Endodermal cell (in vitro differentiated cells): ENCODE measurements at regions not wholly inside any gene's neighbourhood (a gene's known extent, or its start where the extent isn't known, plus 50 kb on each side); places are given as distances from the start of the nearest gene placed in this dataset.
"Not testable (repeated sequence)": the region's sequence is repeated elsewhere in the genome, so short reads cannot be mapped to it uniquely, and the experiment has no call there.

Experiments
- DNase-seq: peaks from one replicate; pipeline ENCODE4 v3.0.0-alpha.2; 2017
- H3K27ac ChIP-seq: 2 replicates; pipeline ENCODE4 v1.5.1; 2013; ENCODE audit warnings: mild to moderate bottlenecking, low read depth, low read length, moderate library complexity
- H3K27me3 ChIP-seq: 2 replicates; pipeline ENCODE4 v1.6.1; 2013; ENCODE audit warnings: mild to moderate bottlenecking, low read length, moderate library complexity; ENCODE audit not compliant: insufficient read depth, control insufficient read depth, poor library complexity, severe bottlenecking
- H3K36me3 ChIP-seq: 2 replicates; pipeline ENCODE4 v1.7.0; 2013; ENCODE audit warnings: mild to moderate bottlenecking, low read length, moderate library complexity; ENCODE audit not compliant: control insufficient read depth, insufficient read depth
- H3K4me1 ChIP-seq: one replicate; pipeline ENCODE4 v1.7.0; 2013; ENCODE audit warnings: low read length; ENCODE audit not compliant: control insufficient read depth, insufficient read depth
- H3K4me3 ChIP-seq: 2 replicates; pipeline ENCODE4 v1.5.1; 2013; ENCODE audit warnings: mild to moderate bottlenecking, low read length, moderate library complexity
- H3K9ac ChIP-seq: 2 replicates; pipeline ENCODE4 v1.6.1; 2013; ENCODE audit warnings: mild to moderate bottlenecking, low read length, moderate library complexity; ENCODE audit not compliant: poor library complexity, severe bottlenecking; ENCODE audit errors: extremely low read depth
- H3K9me3 ChIP-seq: 2 replicates; pipeline ENCODE4 v1.6.1; 2013; ENCODE audit warnings: mild to moderate bottlenecking, low read length, moderate library complexity; ENCODE audit not compliant: control insufficient read depth
- H3K27ac Mint-ChIP-seq: 2 replicates; pipeline ENCODE4 v1.8.0; 2020; ENCODE audit warnings: mixed read lengths
- H3K27me3 Mint-ChIP-seq: 2 replicates; pipeline ENCODE4 v1.8.0; 2021; ENCODE audit warnings: mild to moderate bottlenecking, mixed read lengths; ENCODE audit not compliant: insufficient read depth
- H3K36me3 Mint-ChIP-seq: 2 replicates; pipeline ENCODE4 v1.8.0; 2020; ENCODE audit warnings: low read depth, mixed read lengths
- H3K4me1 Mint-ChIP-seq: 2 replicates; pipeline ENCODE4 v1.8.0; 2020; ENCODE audit warnings: mixed read lengths
- H3K4me3 Mint-ChIP-seq: 2 replicates; pipeline ENCODE4 v1.8.0; 2020; ENCODE audit warnings: mild to moderate bottlenecking, moderate library complexity, mixed read lengths
- H3K9me3 Mint-ChIP-seq: 2 replicates; pipeline ENCODE4 v1.8.0; 2020; ENCODE audit warnings: mild to moderate bottlenecking, mixed read lengths
- WGBS, 2 experiments: methylation state at CpG; one replicate each; pipeline versions ENCODE4 v1.1.5 to v1.1.7; 2013; ENCODE audit warnings: missing lambda C conversion rate in 2 of 2, mixed read lengths in 1 of 2; ENCODE audit not compliant: insufficient coverage in 1 of 2, insufficient read length in 1 of 2; 5-methylcytosine and 5-hydroxymethylcytosine counted together
- TF ChIP-seq, protein P1 (sequence below): fragments of 200-600 bp; sonication (generic); conservative IDR thresholded peaks from 2 replicates; pipeline ENCODE4 v1.5.0; 2021; ENCODE audit warnings: antibody characterized with exemption, mild to moderate bottlenecking

DNA sequence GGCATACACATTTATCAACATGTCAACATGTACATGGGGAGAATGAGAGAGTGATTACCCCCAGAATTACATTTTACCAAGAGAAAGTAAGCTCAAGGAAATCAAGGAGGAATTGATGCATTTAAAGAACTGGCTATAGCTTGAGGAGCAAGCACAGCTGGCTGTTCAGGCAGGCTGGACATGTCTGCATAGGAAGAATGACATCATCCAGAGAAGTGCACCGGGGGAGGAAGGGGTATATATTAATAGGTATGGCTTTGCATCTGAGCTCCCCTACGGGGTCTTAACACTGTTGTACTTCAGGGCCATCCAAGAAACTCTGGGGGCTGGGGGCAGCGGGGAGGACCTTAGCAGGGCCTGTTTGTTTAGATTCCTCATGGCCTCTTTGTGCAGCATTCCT is 222.4 kb upstream of the VCX start:
- Histone ChIP-seq H3K27me3 (no peaks in the 10 kb centered on the region), H3K4me3 (no peak overlapping the region), H3K9ac (no peak overlapping the region), H3K36me3 (no peaks in the 10 kb centered on the region), H3K27ac (no peak overlapping the region), H3K4me1 (no peaks in the 10 kb centered on the region), H3K9me3 (no peaks in the 10 kb centered on the region)
- 84% methylated on average over 3 of the region's 3 CpGs; no CpG with 5 or more reads in 1 of the 2 experiments for WGBS, 2 experiments
- Mint-ChIP-seq H3K9me3 (no peaks in the 10 kb centered on the region), H3K4me3 (no peak overlapping the region), H3K27me3 (no peaks in the 10 kb centered on the region), H3K36me3 (no peaks in the 10 kb centered on the region), H3K27ac (no peak overlapping the region), H3K4me1 (peaks cover 3% of the 10 kb centered on the region)
- TF ChIP-seq, protein P1, sequence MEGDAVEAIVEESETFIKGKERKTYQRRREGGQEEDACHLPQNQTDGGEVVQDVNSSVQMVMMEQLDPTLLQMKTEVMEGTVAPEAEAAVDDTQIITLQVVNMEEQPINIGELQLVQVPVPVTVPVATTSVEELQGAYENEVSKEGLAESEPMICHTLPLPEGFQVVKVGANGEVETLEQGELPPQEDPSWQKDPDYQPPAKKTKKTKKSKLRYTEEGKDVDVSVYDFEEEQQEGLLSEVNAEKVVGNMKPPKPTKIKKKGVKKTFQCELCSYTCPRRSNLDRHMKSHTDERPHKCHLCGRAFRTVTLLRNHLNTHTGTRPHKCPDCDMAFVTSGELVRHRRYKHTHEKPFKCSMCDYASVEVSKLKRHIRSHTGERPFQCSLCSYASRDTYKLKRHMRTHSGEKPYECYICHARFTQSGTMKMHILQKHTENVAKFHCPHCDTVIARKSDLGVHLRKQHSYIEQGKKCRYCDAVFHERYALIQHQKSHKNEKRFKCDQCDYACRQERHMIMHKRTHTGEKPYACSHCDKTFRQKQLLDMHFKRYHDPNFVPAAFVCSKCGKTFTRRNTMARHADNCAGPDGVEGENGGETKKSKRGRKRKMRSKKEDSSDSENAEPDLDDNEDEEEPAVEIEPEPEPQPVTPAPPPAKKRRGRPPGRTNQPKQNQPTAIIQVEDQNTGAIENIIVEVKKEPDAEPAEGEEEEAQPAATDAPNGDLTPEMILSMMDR, result no peak
- no peak for DNase-seq

GRCh38 chrX:7617994-7618393 is 225.0 kb upstream of the VCX start:
- no peaks in the 10 kb centered on the region for H3K4me1 ChIP-seq
- no peaks in the 10 kb centered on the region for H3K9me3 Mint-ChIP-seq
- H3K9me3 ChIP-seq, result no peaks in the 10 kb centered on the region
- H3K27me3 ChIP-seq, result no peaks in the 10 kb centered on the region
- no peak for DNase-seq
- H3K4me1 Mint-ChIP-seq, result peaks cover 5% of the 10 kb centered on the region
- no peak overlapping the region for H3K27ac Mint-ChIP-seq
- 96% methylated on average over 2 of the region's 3 CpGs; no CpG with 5 or more reads in 1 of the 2 experiments for WGBS, 2 experiments
- H3K27ac ChIP-seq, result no peak overlapping the region
- no peaks in the 10 kb centered on the region for H3K27me3 Mint-ChIP-seq
- no peak overlapping the region for H3K9ac ChIP-seq
- TF ChIP-seq, protein P1, result no peak
- no peak overlapping the region for H3K4me3 Mint-ChIP-seq
- no peaks in the 10 kb centered on the region for H3K36me3 Mint-ChIP-seq
- no peaks in the 10 kb centered on the region for H3K36me3 ChIP-seq
- no peak overlapping the region for H3K4me3 ChIP-seq

DNA sequence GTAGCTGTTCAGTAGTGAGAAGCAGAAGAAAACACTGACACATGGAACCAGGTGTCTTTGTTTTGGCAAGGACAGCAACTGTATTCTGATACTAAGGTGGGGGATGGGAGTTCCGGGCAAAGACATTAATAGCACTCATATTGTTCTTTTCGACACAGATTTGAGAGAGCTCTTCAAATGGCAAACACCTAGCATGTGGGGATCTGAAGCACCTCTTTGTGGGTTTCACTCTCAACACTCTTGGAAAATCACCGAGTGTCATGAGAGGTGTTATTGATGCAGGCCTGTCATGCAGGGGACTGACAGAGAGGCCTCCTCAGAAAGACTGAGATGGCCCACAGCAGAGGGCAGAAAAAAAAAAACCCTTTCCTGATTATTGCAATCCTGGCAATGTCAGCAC is 228.4 kb upstream of the VCX start:
- H3K27ac Mint-ChIP-seq, result no peak overlapping the region
- 84 to 100% methylated on average over 1 to 3 of the region's 3 CpGs for WGBS, 2 experiments
- H3K9me3 ChIP-seq, result no peaks in the 10 kb centered on the region
- H3K4me1 Mint-ChIP-seq, result peaks cover 5% of the 10 kb centered on the region
- no peak overlapping the region for H3K4me3 Mint-ChIP-seq
- H3K4me1 ChIP-seq, result no peaks in the 10 kb centered on the region
- H3K9ac ChIP-seq, result no peak overlapping the region
- no peak overlapping the region for H3K27ac ChIP-seq
- H3K27me3 ChIP-seq, result no peaks in the 10 kb centered on the region
- H3K27me3 Mint-ChIP-seq, result no peaks in the 10 kb centered on the region
- DNase-seq, result no peak
- H3K36me3 Mint-ChIP-seq, result peaks cover 3% of the 10 kb centered on the region
- TF ChIP-seq, protein P1, result no peak
- H3K9me3 Mint-ChIP-seq, result peaks cover 15% of the 10 kb centered on the region
- H3K4me3 ChIP-seq, result no peak overlapping the region
- H3K36me3 ChIP-seq, result no peaks in the 10 kb centered on the region

DNA sequence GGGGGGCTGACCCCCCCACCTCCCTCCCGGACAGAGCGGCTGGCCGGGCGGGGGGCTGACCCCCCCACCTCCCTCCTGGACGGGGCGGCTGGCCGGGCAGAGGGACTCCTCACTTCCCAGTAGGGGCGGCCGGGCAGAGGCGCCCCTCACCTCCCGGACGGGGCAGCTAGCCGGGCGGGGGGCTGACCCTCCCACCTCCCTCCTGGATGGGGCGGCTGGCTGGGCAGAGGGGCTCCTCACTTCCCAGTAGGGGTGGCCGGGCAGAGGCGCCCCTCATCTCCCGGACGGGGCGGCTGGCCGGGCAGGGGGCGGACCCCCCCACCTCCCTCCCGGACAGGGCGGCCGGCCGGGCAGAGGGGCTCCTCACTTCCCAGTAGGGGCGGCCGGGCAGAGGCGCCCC is 234.3 kb upstream of the VCX start:
- not testable (repeated sequence) for H3K4me3 ChIP-seq, H3K36me3 ChIP-seq, H3K4me1 ChIP-seq, H3K36me3 Mint-ChIP-seq, H3K9me3 ChIP-seq, H3K27ac Mint-ChIP-seq, H3K4me3 Mint-ChIP-seq, H3K9ac ChIP-seq, H3K27me3 ChIP-seq, H3K4me1 Mint-ChIP-seq, H3K27me3 Mint-ChIP-seq, DNase-seq, H3K27ac ChIP-seq
- WGBS, 2 experiments, result 97% methylated on average over 6 of the region's 29 CpGs; no CpG with 5 or more reads in 1 of the 2 experiments
- peaks cover 30% of the 10 kb centered on the region for H3K9me3 Mint-ChIP-seq
